ENCODE measurements at regions not wholly inside any gene's neighbourhood (a gene's known extent, or its start where the extent isn't known, plus 50 kb on each side); places are given as distances from the start of the nearest gene placed in this dataset.

GRCh38 chr3:59432665-59433064 lies 382.8 kb upstream of the CFAP20DC start:
- TF ChIP-seq POLR2A (IDR thresholded peaks at IDR 0.05) = no peak
- TF ChIP-seq, protein P1, sequence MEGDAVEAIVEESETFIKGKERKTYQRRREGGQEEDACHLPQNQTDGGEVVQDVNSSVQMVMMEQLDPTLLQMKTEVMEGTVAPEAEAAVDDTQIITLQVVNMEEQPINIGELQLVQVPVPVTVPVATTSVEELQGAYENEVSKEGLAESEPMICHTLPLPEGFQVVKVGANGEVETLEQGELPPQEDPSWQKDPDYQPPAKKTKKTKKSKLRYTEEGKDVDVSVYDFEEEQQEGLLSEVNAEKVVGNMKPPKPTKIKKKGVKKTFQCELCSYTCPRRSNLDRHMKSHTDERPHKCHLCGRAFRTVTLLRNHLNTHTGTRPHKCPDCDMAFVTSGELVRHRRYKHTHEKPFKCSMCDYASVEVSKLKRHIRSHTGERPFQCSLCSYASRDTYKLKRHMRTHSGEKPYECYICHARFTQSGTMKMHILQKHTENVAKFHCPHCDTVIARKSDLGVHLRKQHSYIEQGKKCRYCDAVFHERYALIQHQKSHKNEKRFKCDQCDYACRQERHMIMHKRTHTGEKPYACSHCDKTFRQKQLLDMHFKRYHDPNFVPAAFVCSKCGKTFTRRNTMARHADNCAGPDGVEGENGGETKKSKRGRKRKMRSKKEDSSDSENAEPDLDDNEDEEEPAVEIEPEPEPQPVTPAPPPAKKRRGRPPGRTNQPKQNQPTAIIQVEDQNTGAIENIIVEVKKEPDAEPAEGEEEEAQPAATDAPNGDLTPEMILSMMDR (IDR thresholded peaks at IDR 0.05) = no peak

Measured in lower leg skin (tissue), 3 donors.